ENCODE measurements at regions not wholly inside any gene's neighbourhood (a gene's known extent, or its start where the extent isn't known, plus 50 kb on each side); places are given as distances from the start of the nearest gene placed in this dataset.
A peak's percentile ranks its signal among the peaks of the same experiment; 100 is the strongest.

GRCh38 chr21:38997051-38997842 is 186.0 kb downstream of the PSMG1 start:
- no peak overlapping the region for H3K4me3 ChIP-seq (ENCODE audit: low read length)
- TF ChIP-seq CTCF (conservative IDR thresholded peaks at IDR 0.05; ENCODE audit: low read depth, low read length): no peak
- DNase-seq (ENCODE audit: low read depth): no peak

GRCh38 chr21:38996355-38996754 is 186.9 kb downstream of the PSMG1 start:
- no peak for TF ChIP-seq CTCF (conservative IDR thresholded peaks at IDR 0.05; ENCODE audit: low read depth, low read length)
- no peak overlapping the region for H3K4me3 ChIP-seq (ENCODE audit: low read length)
- no peak for DNase-seq (ENCODE audit: low read depth)

GRCh38 chr21:38995731-38996130 is 187.5 kb downstream of the PSMG1 start:
- TF ChIP-seq CTCF (conservative IDR thresholded peaks at IDR 0.05; ENCODE audit: low read depth, low read length): no peak
- no peak for DNase-seq (ENCODE audit: low read depth)
- no peak overlapping the region for H3K4me3 ChIP-seq (ENCODE audit: low read length)

GRCh38 chr21:38995071-38995669 is 188.1 kb downstream of the PSMG1 start:
- no peak for DNase-seq (ENCODE audit: low read depth)
- TF ChIP-seq CTCF (conservative IDR thresholded peaks at IDR 0.05; ENCODE audit: low read depth, low read length): no peak
- no peak overlapping the region for H3K4me3 ChIP-seq (ENCODE audit: low read length)

GRCh38 chr21:38994042-38994441 is 188.3 kb downstream of the ETS2 start:
- DNase-seq (ENCODE audit: low read depth): no peak
- no peak overlapping the region for H3K4me3 ChIP-seq (ENCODE audit: low read length)
- TF ChIP-seq CTCF (conservative IDR thresholded peaks at IDR 0.05; ENCODE audit: low read depth, low read length): no peak

GRCh38 chr21:38993561-38993960 is 187.8 kb downstream of the ETS2 start:
- no peak for TF ChIP-seq CTCF (conservative IDR thresholded peaks at IDR 0.05; ENCODE audit: low read depth, low read length)
- no peak overlapping the region for H3K4me3 ChIP-seq (ENCODE audit: low read length)
- DNase-seq (ENCODE audit: low read depth): peak; percentile 90

- no peak for TF ChIP-seq CTCF (conservative IDR thresholded peaks at IDR 0.05; ENCODE audit: low read depth, low read length)
- DNase-seq (ENCODE audit: low read depth): no peak
- H3K4me3 ChIP-seq (ENCODE audit: low read length): no peak overlapping the region
These were observed 187.0 kb downstream of the ETS2 start for GRCh38 chr21:38992737-38993136.

Data from retinal pigment epithelial cell (primary cell).